ENCODE measurements at regions not wholly inside any gene's neighbourhood (a gene's known extent, or its start where the extent isn't known, plus 50 kb on each side); places are given as distances from the start of the nearest gene placed in this dataset.
A peak's percentile ranks its signal among the peaks of the same experiment; 100 is the strongest.

DNA sequence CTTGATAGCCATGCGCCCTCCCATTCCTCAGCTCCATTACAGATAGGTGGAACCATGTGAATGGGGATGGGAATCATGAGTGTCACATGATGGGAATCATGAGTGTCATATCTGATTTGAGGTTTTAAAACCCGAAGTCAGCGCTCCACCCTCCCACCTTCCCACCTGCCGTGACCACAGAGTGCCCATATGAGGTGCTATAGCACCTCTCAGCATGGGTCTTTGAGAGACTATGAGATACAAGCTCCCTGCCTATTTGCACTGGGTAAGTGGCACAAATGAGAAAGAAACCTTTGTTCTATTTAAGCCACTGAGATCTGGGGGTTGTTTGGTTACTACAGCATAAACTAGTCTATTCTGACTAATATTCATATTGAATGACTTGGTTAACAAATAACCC lies 78.5 kb upstream of the PTPRM start:
- TF ChIP-seq, protein P1, sequence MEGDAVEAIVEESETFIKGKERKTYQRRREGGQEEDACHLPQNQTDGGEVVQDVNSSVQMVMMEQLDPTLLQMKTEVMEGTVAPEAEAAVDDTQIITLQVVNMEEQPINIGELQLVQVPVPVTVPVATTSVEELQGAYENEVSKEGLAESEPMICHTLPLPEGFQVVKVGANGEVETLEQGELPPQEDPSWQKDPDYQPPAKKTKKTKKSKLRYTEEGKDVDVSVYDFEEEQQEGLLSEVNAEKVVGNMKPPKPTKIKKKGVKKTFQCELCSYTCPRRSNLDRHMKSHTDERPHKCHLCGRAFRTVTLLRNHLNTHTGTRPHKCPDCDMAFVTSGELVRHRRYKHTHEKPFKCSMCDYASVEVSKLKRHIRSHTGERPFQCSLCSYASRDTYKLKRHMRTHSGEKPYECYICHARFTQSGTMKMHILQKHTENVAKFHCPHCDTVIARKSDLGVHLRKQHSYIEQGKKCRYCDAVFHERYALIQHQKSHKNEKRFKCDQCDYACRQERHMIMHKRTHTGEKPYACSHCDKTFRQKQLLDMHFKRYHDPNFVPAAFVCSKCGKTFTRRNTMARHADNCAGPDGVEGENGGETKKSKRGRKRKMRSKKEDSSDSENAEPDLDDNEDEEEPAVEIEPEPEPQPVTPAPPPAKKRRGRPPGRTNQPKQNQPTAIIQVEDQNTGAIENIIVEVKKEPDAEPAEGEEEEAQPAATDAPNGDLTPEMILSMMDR (optimal IDR thresholded peaks at IDR 0.05 in 1 of 3, IDR thresholded peaks at IDR 0.05 in 1 of 3, conservative IDR thresholded peaks at IDR 0.05 in 1 of 3; ENCODE audit: extremely low read depth in 1 of 3, insufficient read depth in 2 of 3, low read length in 3 of 3), result peak in 1 of 3 experiments; percentile 19
- no peak for TF ChIP-seq EZH2 (IDR thresholded peaks at IDR 0.05; ENCODE audit: low read length)

Data from keratinocyte (primary cell).